ENCODE measurements at regions not wholly inside any gene's neighbourhood (a gene's known extent, or its start where the extent isn't known, plus 50 kb on each side); places are given as distances from the start of the nearest gene placed in this dataset.

DNA sequence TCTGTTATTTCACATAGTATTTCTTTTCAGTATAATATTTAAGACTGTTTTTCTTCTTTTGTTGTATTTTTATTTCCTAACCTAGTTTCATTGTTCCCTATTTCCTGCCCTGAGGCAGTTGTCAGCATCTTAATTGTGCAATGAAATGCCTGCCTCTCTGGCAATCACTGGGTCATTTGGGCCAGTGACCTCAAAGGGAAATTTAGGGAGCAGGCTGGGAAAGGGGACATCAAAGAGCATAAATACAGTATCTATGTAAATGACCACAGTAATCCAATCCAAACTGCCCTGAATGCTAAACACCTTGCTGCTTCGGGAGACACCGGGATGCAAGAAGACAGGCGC is 147.8 kb downstream of the TLR5 start:
- Mint-ChIP-seq H3K36me3 (ENCODE audit: insufficient read depth, unreplicated experiment) (no peaks in the 10 kb centered on the region), H3K27ac (ENCODE audit: unreplicated experiment) (peak overlapping the region; percentile 90), H3K27me3 (ENCODE audit: insufficient read depth, unreplicated experiment) (no peaks in the 10 kb centered on the region), H3K4me1 (ENCODE audit: low read depth, unreplicated experiment) (peaks cover 24% of the 10 kb centered on the region), H3K4me3 (ENCODE audit: unreplicated experiment) (peak overlapping the region; percentile 37), H3K9me3 (ENCODE audit: unreplicated experiment) (no peaks in the 10 kb centered on the region)
- Histone ChIP-seq H3K4me1 (peaks cover 16% of the 10 kb centered on the region), H3K9me3 (no peaks in the 10 kb centered on the region), H3K36me3 (ENCODE audit: control insufficient read depth, insufficient read depth, low read length) (no peaks in the 10 kb centered on the region), H3K4me3 (ENCODE audit: low read depth, low read length) (no peak overlapping the region), H3K27me3 (replicated peaks; ENCODE audit: control insufficient read depth, insufficient read depth, low read length) (no peaks in the 10 kb centered on the region)
- TF ChIP-seq, protein P1, sequence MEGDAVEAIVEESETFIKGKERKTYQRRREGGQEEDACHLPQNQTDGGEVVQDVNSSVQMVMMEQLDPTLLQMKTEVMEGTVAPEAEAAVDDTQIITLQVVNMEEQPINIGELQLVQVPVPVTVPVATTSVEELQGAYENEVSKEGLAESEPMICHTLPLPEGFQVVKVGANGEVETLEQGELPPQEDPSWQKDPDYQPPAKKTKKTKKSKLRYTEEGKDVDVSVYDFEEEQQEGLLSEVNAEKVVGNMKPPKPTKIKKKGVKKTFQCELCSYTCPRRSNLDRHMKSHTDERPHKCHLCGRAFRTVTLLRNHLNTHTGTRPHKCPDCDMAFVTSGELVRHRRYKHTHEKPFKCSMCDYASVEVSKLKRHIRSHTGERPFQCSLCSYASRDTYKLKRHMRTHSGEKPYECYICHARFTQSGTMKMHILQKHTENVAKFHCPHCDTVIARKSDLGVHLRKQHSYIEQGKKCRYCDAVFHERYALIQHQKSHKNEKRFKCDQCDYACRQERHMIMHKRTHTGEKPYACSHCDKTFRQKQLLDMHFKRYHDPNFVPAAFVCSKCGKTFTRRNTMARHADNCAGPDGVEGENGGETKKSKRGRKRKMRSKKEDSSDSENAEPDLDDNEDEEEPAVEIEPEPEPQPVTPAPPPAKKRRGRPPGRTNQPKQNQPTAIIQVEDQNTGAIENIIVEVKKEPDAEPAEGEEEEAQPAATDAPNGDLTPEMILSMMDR (IDR thresholded peaks at IDR 0.05; ENCODE audit: insufficient read depth in 1 of 2, low read depth in 1 of 2, low read length in 1 of 2, severe bottlenecking in 1 of 2, unreplicated experiment in 1 of 2), result no peak
- ChIA-PET CTCF (no interaction called here), POLR2A (no interaction called here)
- no TSS peak for BruUV-seq (replicated peaks)
- intact Hi-C loops (cut with micrococcal nuclease; ENCODE audit: unreplicated experiment), result no loop called here
- peak; percentile 40 to 59 for DNase-seq

DNA sequence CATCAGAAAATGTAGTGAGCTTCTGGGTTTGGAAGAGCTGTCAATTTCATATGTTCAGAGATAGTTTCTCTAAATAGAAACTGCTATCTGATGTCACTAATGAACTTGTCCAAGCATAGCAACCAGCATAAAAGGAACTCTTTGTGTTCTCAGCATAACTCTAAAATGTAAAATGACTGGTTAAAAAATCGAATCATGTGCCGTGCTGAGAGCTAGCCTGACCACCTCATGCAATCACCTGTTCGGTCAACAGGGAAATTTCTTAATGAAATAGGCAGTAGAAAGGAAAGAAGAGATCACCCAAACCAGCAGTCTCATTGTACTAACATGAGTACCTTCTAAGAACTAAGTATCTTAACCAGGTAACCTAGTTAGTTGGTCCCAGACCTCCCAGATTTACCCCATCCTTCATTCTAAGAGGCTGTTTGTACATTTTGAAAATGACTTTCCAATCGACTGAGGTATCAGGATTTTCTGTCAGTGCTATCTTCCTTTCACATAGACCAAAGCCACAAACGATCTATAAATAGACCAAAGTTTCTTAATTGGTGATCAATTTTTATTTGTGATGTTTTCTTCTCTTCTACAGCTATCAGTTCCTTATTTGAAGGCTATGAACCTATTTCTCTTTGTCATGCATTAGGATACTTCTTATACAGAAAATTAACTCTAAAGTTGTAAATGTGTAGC is 147.3 kb downstream of the TLR5 start:
- H3K27me3 ChIP-seq (replicated peaks; ENCODE audit: control insufficient read depth, insufficient read depth, low read length), result no peaks in the 10 kb centered on the region
- no peak for DNase-seq
- peak overlapping the region; percentile 37 for H3K4me3 Mint-ChIP-seq (ENCODE audit: unreplicated experiment)
- BruUV-seq (replicated peaks), result no TSS peak
- H3K4me1 Mint-ChIP-seq (ENCODE audit: low read depth, unreplicated experiment), result peaks cover 29% of the 10 kb centered on the region
- H3K9me3 ChIP-seq, result no peaks in the 10 kb centered on the region
- no peaks in the 10 kb centered on the region for H3K9me3 Mint-ChIP-seq (ENCODE audit: unreplicated experiment)
- ChIA-PET POLR2A (no interaction called here), CTCF (no interaction called here)
- H3K27me3 Mint-ChIP-seq (ENCODE audit: insufficient read depth, unreplicated experiment), result no peaks in the 10 kb centered on the region
- intact Hi-C loops (cut with micrococcal nuclease; ENCODE audit: unreplicated experiment), result no loop called here
- no peak overlapping the region for H3K4me3 ChIP-seq (ENCODE audit: low read depth, low read length)
- TF ChIP-seq, protein P1 (IDR thresholded peaks at IDR 0.05; ENCODE audit: insufficient read depth in 1 of 2, low read depth in 1 of 2, low read length in 1 of 2, severe bottlenecking in 1 of 2, unreplicated experiment in 1 of 2), result no peak
- H3K36me3 Mint-ChIP-seq (ENCODE audit: insufficient read depth, unreplicated experiment), result peaks cover 3% of the 10 kb centered on the region
- H3K4me1 ChIP-seq, result peaks cover 21% of the 10 kb centered on the region
- H3K36me3 ChIP-seq (ENCODE audit: control insufficient read depth, insufficient read depth, low read length), result no peaks in the 10 kb centered on the region
- peak overlapping the region; percentile 90 for H3K27ac Mint-ChIP-seq (ENCODE audit: unreplicated experiment)

GRCh38 chr1:222996310-222996975 is 146.6 kb downstream of the TLR5 start:
- no peak overlapping the region for H3K4me3 Mint-ChIP-seq (ENCODE audit: unreplicated experiment)
- no peaks in the 10 kb centered on the region for H3K27me3 Mint-ChIP-seq (ENCODE audit: insufficient read depth, unreplicated experiment)
- peaks cover 6% of the 10 kb centered on the region for H3K36me3 Mint-ChIP-seq (ENCODE audit: insufficient read depth, unreplicated experiment)
- peak overlapping the region; percentile 90 for H3K27ac Mint-ChIP-seq (ENCODE audit: unreplicated experiment)
- ChIA-PET POLR2A (no interaction called here), CTCF (no interaction called here)
- H3K9me3 Mint-ChIP-seq (ENCODE audit: unreplicated experiment), result no peaks in the 10 kb centered on the region
- Histone ChIP-seq H3K9me3 (no peaks in the 10 kb centered on the region), H3K4me1 (peaks cover 28% of the 10 kb centered on the region), H3K36me3 (ENCODE audit: control insufficient read depth, insufficient read depth, low read length) (no peaks in the 10 kb centered on the region), H3K4me3 (ENCODE audit: low read depth, low read length) (no peak overlapping the region), H3K27me3 (replicated peaks; ENCODE audit: control insufficient read depth, insufficient read depth, low read length) (no peaks in the 10 kb centered on the region)
- TF ChIP-seq, protein P1 (IDR thresholded peaks at IDR 0.05; ENCODE audit: insufficient read depth in 1 of 2, low read depth in 1 of 2, low read length in 1 of 2, severe bottlenecking in 1 of 2, unreplicated experiment in 1 of 2), result no peak
- no TSS peak for BruUV-seq (replicated peaks)
- DNase-seq, result no peak
- intact Hi-C loops (cut with micrococcal nuclease; ENCODE audit: unreplicated experiment), result no loop called here
- peaks cover 32% of the 10 kb centered on the region for H3K4me1 Mint-ChIP-seq (ENCODE audit: low read depth, unreplicated experiment)

Data from Caco-2 (cell line).